Upper lobe of right lung (tissue), 1 donor: ENCODE measurements at regions not wholly inside any gene's neighbourhood (a gene's known extent, or its start where the extent isn't known, plus 50 kb on each side); places are given as distances from the start of the nearest gene placed in this dataset.
"Not testable (repeated sequence)": the region's sequence is repeated elsewhere in the genome, so short reads cannot be mapped to it uniquely, and the experiment has no call there.

Source experiments
- ATAC-seq: fragments of 200-7000 bp; cut with Tn5 transposase; one replicate; pipeline ENCODE4 v1.9.1; 2020; ENCODE audit warnings: mild to moderate bottlenecking, moderate library complexity
- DNase-seq: peaks from one replicate; pipeline ENCODE4 v3.0.0-alpha.2; 2020
- H3K27ac ChIP-seq: fragments of 200-600 bp; one replicate; pipeline ENCODE4 v1.8.0; 2022
- H3K27me3 ChIP-seq: fragments of 200-600 bp; one replicate; pipeline ENCODE4 v1.8.0; 2022; ENCODE audit warnings: mild to moderate bottlenecking
- H3K36me3 ChIP-seq: fragments of 200-600 bp; one replicate; pipeline ENCODE4 v1.8.0; 2022
- H3K4me1 ChIP-seq: fragments of 200-600 bp; one replicate; pipeline ENCODE4 v1.8.0; 2022
- H3K4me3 ChIP-seq: fragments of 200-600 bp; one replicate; pipeline ENCODE4 v1.8.0; 2022; ENCODE audit warnings: mild to moderate bottlenecking
- H3K9me3 ChIP-seq: fragments of 200-600 bp; one replicate; pipeline ENCODE4 v1.8.0; 2022
- intact Hi-C: fragments of 100-400 bp; cut with DNase I; formaldehyde crosslinking; loops from one replicate; pipeline ENCODE4 v1.11.0; 2022
- TF ChIP-seq, protein P1 (sequence below): fragments of 200-600 bp; IDR thresholded peaks from one replicate; pipeline ENCODE4 v1.8.0; 2022; ENCODE audit warnings: antibody characterized with exemption
- donor health status: DM: no; HTN: yes; CAD: no; lungs with severe emphysema.

- no peak overlapping the region for H3K27ac ChIP-seq
- TF ChIP-seq, protein P1, sequence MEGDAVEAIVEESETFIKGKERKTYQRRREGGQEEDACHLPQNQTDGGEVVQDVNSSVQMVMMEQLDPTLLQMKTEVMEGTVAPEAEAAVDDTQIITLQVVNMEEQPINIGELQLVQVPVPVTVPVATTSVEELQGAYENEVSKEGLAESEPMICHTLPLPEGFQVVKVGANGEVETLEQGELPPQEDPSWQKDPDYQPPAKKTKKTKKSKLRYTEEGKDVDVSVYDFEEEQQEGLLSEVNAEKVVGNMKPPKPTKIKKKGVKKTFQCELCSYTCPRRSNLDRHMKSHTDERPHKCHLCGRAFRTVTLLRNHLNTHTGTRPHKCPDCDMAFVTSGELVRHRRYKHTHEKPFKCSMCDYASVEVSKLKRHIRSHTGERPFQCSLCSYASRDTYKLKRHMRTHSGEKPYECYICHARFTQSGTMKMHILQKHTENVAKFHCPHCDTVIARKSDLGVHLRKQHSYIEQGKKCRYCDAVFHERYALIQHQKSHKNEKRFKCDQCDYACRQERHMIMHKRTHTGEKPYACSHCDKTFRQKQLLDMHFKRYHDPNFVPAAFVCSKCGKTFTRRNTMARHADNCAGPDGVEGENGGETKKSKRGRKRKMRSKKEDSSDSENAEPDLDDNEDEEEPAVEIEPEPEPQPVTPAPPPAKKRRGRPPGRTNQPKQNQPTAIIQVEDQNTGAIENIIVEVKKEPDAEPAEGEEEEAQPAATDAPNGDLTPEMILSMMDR: no peak
- no peaks in the 10 kb centered on the region for H3K36me3 ChIP-seq
- ATAC-seq (no peak), DNase-seq (no peak)
- intact Hi-C loops: no loop called here
- no peak overlapping the region for H3K4me3 ChIP-seq
- H3K9me3 ChIP-seq: no peaks in the 10 kb centered on the region
- no peaks in the 10 kb centered on the region for H3K27me3 ChIP-seq
- H3K4me1 ChIP-seq: no peaks in the 10 kb centered on the region
These were observed 224.9 kb upstream of the HHIP start for GRCh38 chr4:144421056-144421455.

DNA sequence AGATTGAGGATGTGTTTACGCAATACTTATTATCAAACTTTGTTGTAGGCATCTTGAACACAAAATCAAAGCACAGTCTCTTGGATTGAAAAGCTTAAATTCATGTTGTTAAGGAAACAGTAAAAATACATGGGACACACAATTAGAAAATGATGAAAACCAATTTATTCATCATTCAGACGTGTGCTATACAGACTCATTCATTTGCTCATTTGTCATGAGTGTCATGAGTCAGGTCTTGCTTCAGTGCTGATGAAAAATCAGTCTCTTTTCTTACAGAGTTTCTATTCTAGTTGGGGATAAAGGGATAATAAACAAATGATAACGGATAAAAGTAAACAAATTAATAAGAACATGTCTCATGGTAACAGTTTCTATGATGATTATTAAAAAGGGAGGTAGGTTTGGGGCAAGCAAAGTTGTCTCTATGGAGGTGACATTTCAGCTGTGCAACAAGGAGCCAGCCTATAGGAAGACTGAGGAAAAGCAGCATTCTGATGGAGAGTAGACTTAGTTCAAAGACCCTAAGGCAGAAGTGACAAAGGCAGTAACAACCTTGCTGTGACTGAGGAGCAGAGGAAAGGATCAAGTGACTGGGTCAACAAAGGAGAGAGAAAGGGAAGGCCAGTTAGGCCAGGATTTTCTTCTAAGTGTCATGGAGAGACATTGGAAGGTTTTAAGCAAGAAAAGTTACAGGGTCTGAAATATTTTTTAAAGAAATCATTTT lies 224.0 kb upstream of the HHIP start:
- DNase-seq (no peak), ATAC-seq (no peak)
- Histone ChIP-seq H3K9me3 (no peaks in the 10 kb centered on the region), H3K36me3 (no peaks in the 10 kb centered on the region), H3K4me1 (no peaks in the 10 kb centered on the region), H3K27ac (no peak overlapping the region), H3K4me3 (no peak overlapping the region), H3K27me3 (no peaks in the 10 kb centered on the region)
- TF ChIP-seq, protein P1: no peak
- intact Hi-C loops: no loop called here

DNA sequence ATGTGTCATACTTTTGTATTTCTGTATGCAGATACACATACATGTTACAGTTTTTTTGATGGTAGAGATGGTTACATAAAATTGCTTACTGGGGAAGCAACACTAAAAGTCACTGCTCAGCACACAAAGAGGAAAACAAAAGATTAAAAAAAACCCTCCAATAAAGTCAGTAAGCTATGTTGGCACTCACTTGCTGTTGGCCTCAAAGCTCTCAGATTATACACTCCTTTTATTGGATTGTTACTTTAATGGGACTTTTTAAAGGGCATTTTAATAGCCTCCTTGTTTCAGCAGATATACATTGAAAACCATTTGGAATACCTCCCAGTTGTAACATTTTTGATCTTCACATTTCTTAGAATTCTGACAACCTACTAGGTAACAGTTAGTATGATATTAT lies 222.0 kb upstream of the HHIP start:
- Histone ChIP-seq H3K27me3 (no peaks in the 10 kb centered on the region), H3K4me1 (no peaks in the 10 kb centered on the region), H3K36me3 (no peaks in the 10 kb centered on the region), H3K9me3 (no peaks in the 10 kb centered on the region), H3K4me3 (no peak overlapping the region), H3K27ac (no peak overlapping the region)
- DNase-seq (no peak), ATAC-seq (no peak)
- TF ChIP-seq, protein P1: no peak
- intact Hi-C loops: no loop called here

DNA sequence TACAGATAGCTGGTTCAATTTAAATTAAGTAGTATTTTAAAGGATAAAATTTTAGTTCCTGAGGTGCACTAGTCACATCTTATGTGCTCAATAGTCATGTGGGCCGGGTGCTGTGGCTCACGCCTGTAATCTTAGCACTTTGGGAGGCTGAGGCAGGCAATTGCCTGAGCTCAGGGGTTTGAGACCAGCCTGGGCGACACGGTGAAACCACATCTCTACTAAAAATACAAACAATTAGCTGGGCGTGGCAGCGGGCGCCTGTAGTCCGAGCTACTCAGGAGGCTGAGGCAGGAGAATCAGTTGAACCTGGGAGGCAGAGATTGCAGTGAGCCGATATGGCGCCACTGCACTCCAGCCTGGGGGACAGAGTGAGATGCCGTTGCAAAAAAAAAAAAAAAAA lies 219.9 kb upstream of the HHIP start:
- H3K4me1 ChIP-seq, intact Hi-C loops, H3K36me3 ChIP-seq, ATAC-seq, H3K27me3 ChIP-seq, DNase-seq, H3K9me3 ChIP-seq, H3K4me3 ChIP-seq, H3K27ac ChIP-seq: not testable (repeated sequence)

DNA sequence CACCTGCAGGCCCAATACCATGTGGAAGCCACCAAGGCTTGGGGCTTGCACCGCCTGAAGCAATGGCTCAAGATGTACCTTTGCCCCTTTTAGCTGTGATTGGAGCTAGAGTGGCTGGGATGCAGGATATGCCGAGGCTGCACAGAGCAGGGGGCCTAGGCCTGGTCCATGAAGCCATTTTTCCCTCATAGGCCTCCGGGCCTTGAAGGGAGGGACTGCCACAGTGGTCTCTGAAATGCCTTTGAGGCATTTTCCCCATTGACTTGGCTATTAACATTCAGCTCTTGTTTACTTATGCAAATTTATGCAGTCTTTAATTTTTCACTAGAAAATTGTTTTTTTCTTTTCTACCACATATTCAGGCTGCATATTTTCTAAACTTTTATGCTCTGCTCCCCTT lies 203.2 kb upstream of the HHIP start:
- Histone ChIP-seq H3K27me3 (no peaks in the 10 kb centered on the region), H3K36me3 (no peaks in the 10 kb centered on the region), H3K4me3 (no peak overlapping the region), H3K9me3 (no peaks in the 10 kb centered on the region), H3K4me1 (no peaks in the 10 kb centered on the region), H3K27ac (no peak overlapping the region)
- ATAC-seq: no peak
- DNase-seq: no peak
- TF ChIP-seq, protein P1: no peak
- intact Hi-C loops: no loop called here

DNA sequence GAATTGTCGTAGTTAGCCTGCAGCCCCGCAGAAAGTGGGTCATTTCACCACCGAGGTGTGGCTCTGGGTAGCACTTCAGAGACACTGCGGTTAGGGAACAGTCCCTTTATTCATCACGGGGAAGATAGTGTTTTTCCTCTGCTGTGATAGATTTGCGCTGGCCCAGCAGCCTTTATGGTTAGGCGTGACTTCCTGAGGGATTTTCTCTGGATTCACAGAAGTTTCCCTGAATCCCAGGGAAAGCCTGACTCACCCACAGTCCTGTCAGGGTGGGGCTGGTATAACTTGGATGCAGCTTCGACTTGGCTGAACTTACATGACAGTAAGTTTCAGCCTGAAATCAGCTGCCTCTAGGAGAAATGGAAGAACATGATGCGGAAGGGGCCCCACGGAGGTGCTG lies 196.3 kb upstream of the HHIP start:
- Histone ChIP-seq H3K4me3 (no peak overlapping the region), H3K27ac (no peak overlapping the region), H3K9me3 (no peaks in the 10 kb centered on the region), H3K27me3 (no peaks in the 10 kb centered on the region), H3K4me1 (no peaks in the 10 kb centered on the region), H3K36me3 (no peaks in the 10 kb centered on the region)
- no peak for DNase-seq
- no peak for ATAC-seq
- intact Hi-C loops: no loop called here
- TF ChIP-seq, protein P1: no peak
